Hepatocyte (in vitro differentiated cells): ENCODE measurements at regions not wholly inside any gene's neighbourhood (a gene's known extent, or its start where the extent isn't known, plus 50 kb on each side); places are given as distances from the start of the nearest gene placed in this dataset.

Source experiments
- DNase-seq: peaks from one replicate; pipeline ENCODE4 v3.0.0-alpha.2; 2016; ENCODE audit warnings: low spot score
- H2AFZ ChIP-seq: fragments of 200-600 bp; sonication (generic); 2 replicates; pipeline ENCODE4 v1.6.0; 2016; ENCODE audit warnings: antibody characterized with exemption, mild to moderate bottlenecking
- H3K27ac ChIP-seq: fragments of 200-600 bp; sonication (generic); 2 replicates; pipeline ENCODE4 v1.5.1; 2016; ENCODE audit warnings: mild to moderate bottlenecking
- H3K27me3 ChIP-seq: fragments of 200-600 bp; sonication (generic); 2 replicates; pipeline ENCODE4 v1.6.1; 2016
- H3K36me3 ChIP-seq: fragments of 200-600 bp; sonication (generic); replicated peaks from 2 replicates; pipeline ENCODE4 v1.5.1; 2016; ENCODE audit warnings: low read depth; ENCODE audit not compliant: insufficient read depth
- H3K4me1 ChIP-seq: fragments of 200-600 bp; sonication (generic); 2 replicates; pipeline ENCODE4 v1.5.1; 2016; ENCODE audit warnings: mild to moderate bottlenecking, moderate library complexity; ENCODE audit not compliant: insufficient read depth
- H3K4me2 ChIP-seq: fragments of 200-600 bp; sonication (generic); 2 replicates; pipeline ENCODE4 v1.6.0; 2016
- H3K4me3 ChIP-seq: fragments of 200-600 bp; sonication (generic); 2 replicates; pipeline ENCODE4 v1.5.1; 2016; ENCODE audit warnings: mild to moderate bottlenecking
- H3K79me2 ChIP-seq: fragments of 200-600 bp; sonication (generic); 2 replicates; pipeline ENCODE4 v1.6.0; 2017; ENCODE audit warnings: mild to moderate bottlenecking
- H3K9me2 ChIP-seq: fragments of 200-600 bp; sonication (generic); replicated peaks from 2 replicates; pipeline ENCODE4 v1.6.0; 2017; ENCODE audit warnings: mild to moderate bottlenecking; ENCODE audit not compliant: insufficient read depth
- H3K9me3 ChIP-seq: fragments of 200-600 bp; sonication (generic); 2 replicates; pipeline ENCODE4 v1.5.1; 2016; ENCODE audit warnings: low read depth, mild to moderate bottlenecking
- H4K20me1 ChIP-seq: fragments of 200-600 bp; sonication (generic); 2 replicates; pipeline ENCODE4 v1.6.0; 2016; ENCODE audit warnings: mild to moderate bottlenecking; ENCODE audit not compliant: insufficient read depth, poor library complexity, severe bottlenecking
- EZH2 ChIP-seq: fragments of 200-600 bp; sonication (generic); IDR thresholded peaks from 2 replicates; pipeline ENCODE4 v1.6.1; 2016; ENCODE audit warnings: antibody characterized with exemption, mild to moderate bottlenecking, borderline replicate concordance
- EZH2phosphoT487 ChIP-seq: fragments of 200-600 bp; sonication (generic); IDR thresholded peaks from one replicate; pipeline ENCODE4 v1.6.1; 2018; ENCODE audit warnings: antibody characterized with exemption, mild to moderate bottlenecking, low read depth, moderate library complexity; ENCODE audit not compliant: unreplicated experiment, severe bottlenecking
- WGBS: methylation state at CpG from one replicate; pipeline ENCODE4 v1.1.6; 2016; ENCODE audit warnings: low lambda C conversion rate; ENCODE audit errors: missing lambda C conversion rate; 5-methylcytosine and 5-hydroxymethylcytosine counted together
- TF ChIP-seq, protein P1 (sequence below): fragments of 200-600 bp; sonication (generic); IDR thresholded peaks from 2 replicates; pipeline ENCODE4 v1.5.1; 2016; ENCODE audit warnings: antibody characterized with exemption, mild to moderate bottlenecking; ENCODE audit not compliant: poor library complexity

DNA sequence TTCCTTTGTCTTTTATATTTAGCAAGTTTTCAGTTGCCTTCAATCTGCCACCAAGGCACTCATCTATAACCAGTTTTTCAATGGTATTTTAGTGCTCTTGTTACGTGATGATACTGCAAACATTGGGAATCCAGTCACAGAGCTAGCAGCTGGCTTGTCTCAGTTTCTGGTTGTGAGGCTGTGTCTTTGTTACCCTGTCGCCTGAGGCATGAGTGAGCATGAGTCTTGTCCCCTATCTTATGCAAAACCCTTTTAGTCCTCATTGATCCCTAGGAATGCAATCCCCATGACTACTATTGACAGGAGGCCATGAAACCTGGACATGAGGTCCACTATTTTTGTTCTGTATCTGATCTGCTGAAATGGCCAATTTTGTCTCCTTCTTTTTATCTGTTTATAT lies 391.0 kb downstream of the LMO7 start:
- no peak overlapping the region for H3K27ac ChIP-seq
- H2AFZ ChIP-seq, result no peak overlapping the region
- H4K20me1 ChIP-seq, result no peaks in the 10 kb centered on the region
- no peaks in the 10 kb centered on the region for H3K27me3 ChIP-seq
- TF ChIP-seq EZH2phosphoT487, result no peak
- TF ChIP-seq, protein P1, sequence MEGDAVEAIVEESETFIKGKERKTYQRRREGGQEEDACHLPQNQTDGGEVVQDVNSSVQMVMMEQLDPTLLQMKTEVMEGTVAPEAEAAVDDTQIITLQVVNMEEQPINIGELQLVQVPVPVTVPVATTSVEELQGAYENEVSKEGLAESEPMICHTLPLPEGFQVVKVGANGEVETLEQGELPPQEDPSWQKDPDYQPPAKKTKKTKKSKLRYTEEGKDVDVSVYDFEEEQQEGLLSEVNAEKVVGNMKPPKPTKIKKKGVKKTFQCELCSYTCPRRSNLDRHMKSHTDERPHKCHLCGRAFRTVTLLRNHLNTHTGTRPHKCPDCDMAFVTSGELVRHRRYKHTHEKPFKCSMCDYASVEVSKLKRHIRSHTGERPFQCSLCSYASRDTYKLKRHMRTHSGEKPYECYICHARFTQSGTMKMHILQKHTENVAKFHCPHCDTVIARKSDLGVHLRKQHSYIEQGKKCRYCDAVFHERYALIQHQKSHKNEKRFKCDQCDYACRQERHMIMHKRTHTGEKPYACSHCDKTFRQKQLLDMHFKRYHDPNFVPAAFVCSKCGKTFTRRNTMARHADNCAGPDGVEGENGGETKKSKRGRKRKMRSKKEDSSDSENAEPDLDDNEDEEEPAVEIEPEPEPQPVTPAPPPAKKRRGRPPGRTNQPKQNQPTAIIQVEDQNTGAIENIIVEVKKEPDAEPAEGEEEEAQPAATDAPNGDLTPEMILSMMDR, result no peak
- no peak for TF ChIP-seq EZH2
- DNase-seq, result no peak
- no peaks in the 10 kb centered on the region for H3K9me2 ChIP-seq
- H3K79me2 ChIP-seq, result no peaks in the 10 kb centered on the region
- no peaks in the 10 kb centered on the region for H3K4me1 ChIP-seq
- H3K4me2 ChIP-seq, result no peak overlapping the region
- WGBS, result 64% methylated on average over 2 of the region's 2 CpGs
- H3K36me3 ChIP-seq, result no peaks in the 10 kb centered on the region
- no peak overlapping the region for H3K4me3 ChIP-seq
- H3K9me3 ChIP-seq, result no peaks in the 10 kb centered on the region

DNA sequence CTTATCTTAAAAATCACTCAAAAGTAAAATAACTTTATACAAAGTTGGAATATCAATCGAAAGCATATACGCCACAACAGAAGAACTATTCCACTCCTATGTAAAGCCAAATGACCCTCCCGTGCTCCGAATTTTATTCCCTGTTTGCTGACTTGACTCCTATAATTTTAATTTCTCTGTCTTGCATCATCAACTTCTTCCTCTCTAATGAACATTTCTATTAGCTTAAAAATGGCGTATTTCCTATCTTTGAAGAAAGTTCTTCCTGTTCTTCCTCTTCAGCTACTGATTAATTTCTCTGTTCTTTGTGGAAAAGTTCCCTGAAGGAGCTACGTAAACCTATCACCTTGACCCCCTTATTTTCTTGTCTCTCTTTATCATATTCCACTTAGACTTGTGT lies 389.3 kb downstream of the LMO7 start:
- H3K4me1 ChIP-seq, result no peaks in the 10 kb centered on the region
- H3K36me3 ChIP-seq, result no peaks in the 10 kb centered on the region
- H2AFZ ChIP-seq, result no peak overlapping the region
- TF ChIP-seq EZH2phosphoT487, result no peak
- no peak for TF ChIP-seq EZH2
- TF ChIP-seq, protein P1, result no peak
- H3K27me3 ChIP-seq, result no peaks in the 10 kb centered on the region
- H3K27ac ChIP-seq, result no peak overlapping the region
- no peaks in the 10 kb centered on the region for H3K79me2 ChIP-seq
- H3K4me2 ChIP-seq, result no peak overlapping the region
- no peaks in the 10 kb centered on the region for H3K9me3 ChIP-seq
- H4K20me1 ChIP-seq, result no peaks in the 10 kb centered on the region
- no peaks in the 10 kb centered on the region for H3K9me2 ChIP-seq
- 99% methylated on average over 6 of the region's 6 CpGs for WGBS
- no peak overlapping the region for H3K4me3 ChIP-seq
- no peak for DNase-seq

DNA sequence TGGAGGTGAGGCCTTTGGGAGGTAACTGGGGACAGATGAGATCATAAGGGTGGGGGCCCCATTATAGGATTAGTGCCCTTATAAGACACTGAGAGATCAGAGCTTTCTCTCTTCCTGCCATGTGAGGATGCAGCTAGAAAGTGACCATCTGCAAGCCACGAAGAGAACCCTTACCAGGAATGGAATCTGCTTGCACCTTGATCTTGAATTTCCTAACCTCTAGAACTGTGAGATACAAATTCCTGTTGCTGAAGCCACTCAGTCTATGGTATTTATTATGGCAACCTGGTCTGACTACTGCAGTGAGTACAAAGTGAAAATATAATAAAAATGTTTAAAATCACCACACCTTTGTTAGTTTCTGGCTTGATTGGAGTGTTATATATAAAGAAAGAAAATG lies 388.0 kb downstream of the LMO7 start:
- WGBS, result 72% methylated on average over 1 of the region's 1 CpG
- no peaks in the 10 kb centered on the region for H4K20me1 ChIP-seq
- no peaks in the 10 kb centered on the region for H3K27me3 ChIP-seq
- no peak overlapping the region for H2AFZ ChIP-seq
- no peaks in the 10 kb centered on the region for H3K9me2 ChIP-seq
- no peak for TF ChIP-seq EZH2phosphoT487
- TF ChIP-seq, protein P1, result no peak
- no peak for TF ChIP-seq EZH2
- DNase-seq, result no peak
- no peak overlapping the region for H3K4me2 ChIP-seq
- no peaks in the 10 kb centered on the region for H3K9me3 ChIP-seq
- peak overlapping the region; percentile 2 for H3K27ac ChIP-seq
- no peaks in the 10 kb centered on the region for H3K36me3 ChIP-seq
- H3K79me2 ChIP-seq, result no peaks in the 10 kb centered on the region
- H3K4me1 ChIP-seq, result no peaks in the 10 kb centered on the region
- no peak overlapping the region for H3K4me3 ChIP-seq

DNA sequence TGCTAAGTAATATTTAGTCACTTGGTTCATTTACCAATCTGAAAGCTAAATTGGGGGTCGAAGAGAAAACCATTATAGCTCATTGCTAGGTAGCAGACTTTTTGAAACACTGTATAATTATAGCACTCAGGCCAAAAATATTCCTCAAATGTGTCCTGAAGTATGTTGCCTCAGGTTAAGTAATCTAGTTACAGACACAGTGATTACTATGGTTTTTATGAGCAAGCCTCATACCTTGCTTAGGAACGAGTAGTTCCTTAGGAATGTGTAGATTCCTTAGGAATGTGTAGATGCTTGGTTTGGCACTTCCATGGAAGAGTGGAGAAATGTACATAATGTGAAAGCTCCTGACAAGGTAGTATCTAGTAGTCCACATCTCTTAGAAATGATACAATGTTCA lies 387.5 kb downstream of the LMO7 start:
- Histone ChIP-seq H3K79me2 (no peaks in the 10 kb centered on the region), H3K36me3 (no peaks in the 10 kb centered on the region), H3K4me1 (no peaks in the 10 kb centered on the region), H3K4me2 (no peak overlapping the region), H3K9me3 (no peaks in the 10 kb centered on the region), H3K9me2 (no peaks in the 10 kb centered on the region), H3K27me3 (no peaks in the 10 kb centered on the region), H3K4me3 (no peak overlapping the region), H3K27ac (peak overlapping the region; percentile 2), H4K20me1 (no peaks in the 10 kb centered on the region), H2AFZ (no peak overlapping the region)
- no peak for DNase-seq
- TF ChIP-seq, protein P1, result no peak
- TF ChIP-seq EZH2, result no peak
- TF ChIP-seq EZH2phosphoT487, result no peak
- 45% methylated on average over 2 of the region's 2 CpGs for WGBS
